ENCODE measurements at regions not wholly inside any gene's neighbourhood (a gene's known extent, or its start where the extent isn't known, plus 50 kb on each side); places are given as distances from the start of the nearest gene placed in this dataset.

GRCh38 chr14:101350691-101351090, 210.6 kb upstream of the DIO3 start:
- WGBS: 71% methylated on average over 5 of the region's 5 CpGs
- Histone ChIP-seq H3K27ac (no peak overlapping the region), H3K4me3 (no peak overlapping the region), H3K36me3 (no peaks in the 10 kb centered on the region), H3K27me3 (replicated peaks; ENCODE audit: insufficient read depth) (no peaks in the 10 kb centered on the region), H3K4me1 (replicated peaks) (no peaks in the 10 kb centered on the region), H3K9me3 (no peaks in the 10 kb centered on the region)
- intact Hi-C loops (cut with DNase I): no loop called here
- DNase-seq (ENCODE audit: low spot score): no peak
- TF ChIP-seq POLR2A (IDR thresholded peaks at IDR 0.05) (no peak), CTCF (IDR thresholded peaks at IDR 0.05) (no peak), POLR2AphosphoS5 (IDR thresholded peaks at IDR 0.05) (no peak)

- DNase-seq (ENCODE audit: low spot score): no peak
- no peaks in the 10 kb centered on the region for H3K9me3 ChIP-seq
- no peak for TF ChIP-seq CTCF (IDR thresholded peaks at IDR 0.05)
- TF ChIP-seq POLR2A (IDR thresholded peaks at IDR 0.05): no peak
- no peak for TF ChIP-seq POLR2AphosphoS5 (IDR thresholded peaks at IDR 0.05)
- no peaks in the 10 kb centered on the region for H3K4me1 ChIP-seq (replicated peaks)
- no peaks in the 10 kb centered on the region for H3K27me3 ChIP-seq (replicated peaks; ENCODE audit: insufficient read depth)
- H3K36me3 ChIP-seq: no peaks in the 10 kb centered on the region
- intact Hi-C loops (cut with DNase I): no loop called here
- WGBS: 67% methylated on average over 7 of the region's 7 CpGs
- H3K27ac ChIP-seq: no peak overlapping the region
- H3K4me3 ChIP-seq: no peak overlapping the region
Observed at GRCh38 chr14:101351146-101351545, 210.1 kb upstream of the DIO3 start.

- Histone ChIP-seq H3K4me3 (no peak overlapping the region), H3K9me3 (no peaks in the 10 kb centered on the region), H3K27ac (no peak overlapping the region), H3K4me1 (replicated peaks) (no peaks in the 10 kb centered on the region), H3K36me3 (no peaks in the 10 kb centered on the region), H3K27me3 (replicated peaks; ENCODE audit: insufficient read depth) (no peaks in the 10 kb centered on the region)
- intact Hi-C loops (cut with DNase I): no loop called here
- 88% methylated on average over 5 of the region's 5 CpGs for WGBS
- TF ChIP-seq CTCF (IDR thresholded peaks at IDR 0.05) (no peak), POLR2A (IDR thresholded peaks at IDR 0.05) (no peak), POLR2AphosphoS5 (IDR thresholded peaks at IDR 0.05) (no peak)
- DNase-seq (ENCODE audit: low spot score): no peak
Observed at GRCh38 chr14:101351769-101352168, 209.5 kb upstream of the DIO3 start.

- TF ChIP-seq CTCF (IDR thresholded peaks at IDR 0.05): no peak
- no peak for TF ChIP-seq POLR2A (IDR thresholded peaks at IDR 0.05)
- DNase-seq (ENCODE audit: low spot score): no peak
- H3K4me1 ChIP-seq (replicated peaks): no peaks in the 10 kb centered on the region
- H3K36me3 ChIP-seq: no peaks in the 10 kb centered on the region
- intact Hi-C loops (cut with DNase I): no loop called here
- WGBS: 98% methylated on average over 8 of the region's 8 CpGs
- H3K27me3 ChIP-seq (replicated peaks; ENCODE audit: insufficient read depth): no peaks in the 10 kb centered on the region
- no peaks in the 10 kb centered on the region for H3K9me3 ChIP-seq
- no peak overlapping the region for H3K27ac ChIP-seq
- H3K4me3 ChIP-seq: no peak overlapping the region
Observed at GRCh38 chr14:101352567-101352966, 208.7 kb upstream of the DIO3 start.

- Histone ChIP-seq H3K36me3 (no peaks in the 10 kb centered on the region), H3K27ac (no peak overlapping the region), H3K9me3 (no peaks in the 10 kb centered on the region), H3K27me3 (replicated peaks; ENCODE audit: insufficient read depth) (no peaks in the 10 kb centered on the region), H3K4me1 (replicated peaks) (no peaks in the 10 kb centered on the region), H3K4me3 (no peak overlapping the region)
- intact Hi-C loops (cut with DNase I): no loop called here
- DNase-seq (ENCODE audit: low spot score): no peak
- TF ChIP-seq CTCF (IDR thresholded peaks at IDR 0.05) (no peak), POLR2AphosphoS5 (IDR thresholded peaks at IDR 0.05) (no peak), POLR2A (IDR thresholded peaks at IDR 0.05) (no peak)
- WGBS: 82% methylated on average over 2 of the region's 2 CpGs
Observed at GRCh38 chr14:101353422-101353821, 207.9 kb upstream of the DIO3 start.

Data from prostate gland (tissue), 2 donors.